ENCODE measurements at regions not wholly inside any gene's neighbourhood (a gene's known extent, or its start where the extent isn't known, plus 50 kb on each side); places are given as distances from the start of the nearest gene placed in this dataset.

- TF ChIP-seq SMARCE1 (IDR thresholded peaks at IDR 0.05; ENCODE audit: borderline replicate concordance): no peak
- no peak for TF ChIP-seq ZNF652 (CRISPR knock-in tag; IDR thresholded peaks at IDR 0.05; ENCODE audit: borderline replicate concordance, low read depth)
- TF ChIP-seq ZNF44 (CRISPR knock-in tag; IDR thresholded peaks at IDR 0.05): no peak
- peak; percentile 39; the same call in 1 of the 2 replicates for TF ChIP-seq MAX (IDR thresholded peaks at IDR 0.05)
- TF ChIP-seq ZNF263 (CRISPR knock-in tag; IDR thresholded peaks at IDR 0.05): no peak
- no peak for TF ChIP-seq THAP11 (CRISPR knock-in tag; IDR thresholded peaks at IDR 0.05)
- no peak for TF ChIP-seq MZF1 (CRISPR knock-in tag; IDR thresholded peaks at IDR 0.05; ENCODE audit: borderline replicate concordance)
- no peak for TF ChIP-seq ZNF451 (CRISPR knock-in tag; IDR thresholded peaks at IDR 0.05)
- TF ChIP-seq MTF1 (CRISPR knock-in tag; IDR thresholded peaks at IDR 0.05): no peak
- no peak for TF ChIP-seq SPEN (CRISPR knock-in tag; IDR thresholded peaks at IDR 0.05; ENCODE audit: low read depth)
- no peak for TF ChIP-seq IRF2 (CRISPR knock-in tag; IDR thresholded peaks at IDR 0.05)
- TF ChIP-seq TFDP1 (CRISPR knock-in tag; IDR thresholded peaks at IDR 0.05; ENCODE audit: borderline replicate concordance): peak; percentile 37; the same call in 1 of the 2 replicates
- peak; percentile 76; the same call in 1 of the 2 replicates for TF ChIP-seq BHLHE40 (IDR thresholded peaks at IDR 0.05; ENCODE audit: low read length)
- peak; percentile 21; the same call in 1 of the 2 replicates for TF ChIP-seq ZNF274 (CRISPR knock-in tag; IDR thresholded peaks at IDR 0.05)
- TF ChIP-seq FOXK1 (CRISPR knock-in tag; IDR thresholded peaks at IDR 0.05; ENCODE audit: borderline replicate concordance, low read depth): no peak
- no peak for TF ChIP-seq RCOR2 (CRISPR knock-in tag; IDR thresholded peaks at IDR 0.05)
- no peak for TF ChIP-seq KMT2B (CRISPR knock-in tag; IDR thresholded peaks at IDR 0.05)
- no peak for TF ChIP-seq ZNF639 (CRISPR knock-in tag; conservative IDR thresholded peaks at IDR 0.05)
- peak; percentile 23 for TF ChIP-seq HNRNPLL (IDR thresholded peaks at IDR 0.05; ENCODE audit: low read depth, low read length, poor library complexity, severe bottlenecking)
- peak; percentile 87 for TF ChIP-seq UBTF (CRISPR knock-in tag; IDR thresholded peaks at IDR 0.05)
- no peak for TF ChIP-seq ZKSCAN8 (CRISPR knock-in tag; IDR thresholded peaks at IDR 0.05; ENCODE audit: borderline replicate concordance)
- TF ChIP-seq ZFP82 (CRISPR knock-in tag; IDR thresholded peaks at IDR 0.05; ENCODE audit: borderline replicate concordance): no peak
- no peak for TF ChIP-seq POGZ (CRISPR knock-in tag; IDR thresholded peaks at IDR 0.05)
- TF ChIP-seq THRA (CRISPR knock-in tag; IDR thresholded peaks at IDR 0.05; ENCODE audit: borderline replicate concordance): no peak
- no peak for TF ChIP-seq MAF1 (CRISPR knock-in tag; IDR thresholded peaks at IDR 0.05; ENCODE audit: borderline replicate concordance)
- TF ChIP-seq RBM22 (optimal IDR thresholded peaks at IDR 0.05; ENCODE audit: low read length): no peak
These were observed 133.6 kb upstream of the C11orf58 start (continued) for GRCh38 chr11:16604794-16605388.
